ENCODE measurements at regions not wholly inside any gene's neighbourhood (a gene's known extent, or its start where the extent isn't known, plus 50 kb on each side); places are given as distances from the start of the nearest gene placed in this dataset.
"Not testable (repeated sequence)": the region's sequence is repeated elsewhere in the genome, so short reads cannot be mapped to it uniquely, and the experiment has no call there.

DNA sequence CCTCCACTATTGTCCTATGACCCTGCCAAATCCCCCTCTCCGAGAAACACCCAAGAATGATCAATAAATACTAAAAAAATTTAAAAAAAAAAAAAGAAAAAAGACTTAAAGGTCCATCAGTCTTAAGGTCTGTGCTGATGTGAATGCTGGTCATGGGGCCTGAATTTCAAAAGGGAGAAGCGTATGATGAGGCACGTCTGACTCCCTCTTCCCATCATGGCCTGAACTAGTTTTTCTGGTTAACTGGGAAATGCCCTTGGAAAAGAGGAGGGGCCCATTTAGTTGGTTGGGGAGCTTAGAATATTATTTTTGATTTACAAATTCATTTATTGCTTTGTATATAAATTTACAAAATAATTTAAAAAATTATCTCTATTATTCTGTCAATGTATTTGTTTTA, 291.0 kb upstream of the CDH19 start:
- intact Hi-C loops (cut with micrococcal nuclease) = no loop called here

DNA sequence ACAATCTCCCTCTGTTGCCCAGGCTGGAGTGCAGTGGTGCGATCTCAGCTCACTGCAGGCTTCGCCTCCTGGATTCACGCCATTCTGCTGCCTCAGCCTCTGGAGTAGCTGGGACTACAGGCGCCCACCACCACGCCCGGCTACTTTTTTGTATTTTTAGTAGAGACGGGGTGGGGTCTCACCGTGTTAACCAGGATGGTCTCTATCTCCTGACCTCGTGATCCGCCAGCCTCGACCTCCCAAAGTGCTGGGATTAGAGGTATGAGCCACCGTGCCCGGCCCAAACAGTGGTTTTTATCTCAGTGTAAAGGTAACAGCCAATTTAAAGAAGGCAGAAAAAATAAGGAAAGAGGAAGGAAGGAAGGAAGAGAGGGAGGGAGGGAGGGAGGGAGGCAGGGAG, 288.5 kb upstream of the CDH19 start:
- intact Hi-C loops (cut with micrococcal nuclease) = not testable (repeated sequence)

DNA sequence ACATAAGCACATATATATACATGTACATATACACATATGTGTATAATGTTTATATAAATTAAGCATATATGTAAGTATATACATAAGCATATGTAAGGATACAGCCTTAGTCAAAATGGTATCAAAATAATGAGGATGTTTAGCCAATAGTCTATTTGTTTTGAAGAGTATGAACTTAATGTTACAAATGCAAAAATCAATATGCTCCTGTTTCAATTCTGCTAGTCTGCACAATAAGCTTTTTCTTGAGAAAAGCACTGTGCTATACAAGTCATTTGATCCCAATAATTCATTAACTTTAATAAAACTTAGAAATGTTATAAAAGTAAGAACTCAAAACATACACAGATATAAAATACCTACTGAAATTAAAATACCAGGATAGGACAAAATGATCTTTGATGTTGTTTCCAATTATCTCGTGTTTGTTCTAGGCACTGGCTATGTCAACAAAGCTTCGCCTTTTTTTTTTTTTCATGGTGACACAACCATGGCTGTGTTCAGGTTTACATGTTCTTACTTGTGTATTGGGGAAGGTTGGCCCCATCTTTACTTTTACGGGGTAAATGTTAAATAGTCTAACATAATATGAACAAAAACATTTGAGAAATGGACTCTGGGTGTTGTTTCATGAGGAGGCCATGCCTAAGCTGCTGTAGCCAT, 271.1 kb upstream of the CDH19 start:
- intact Hi-C loops (cut with micrococcal nuclease) = no loop called here

DNA sequence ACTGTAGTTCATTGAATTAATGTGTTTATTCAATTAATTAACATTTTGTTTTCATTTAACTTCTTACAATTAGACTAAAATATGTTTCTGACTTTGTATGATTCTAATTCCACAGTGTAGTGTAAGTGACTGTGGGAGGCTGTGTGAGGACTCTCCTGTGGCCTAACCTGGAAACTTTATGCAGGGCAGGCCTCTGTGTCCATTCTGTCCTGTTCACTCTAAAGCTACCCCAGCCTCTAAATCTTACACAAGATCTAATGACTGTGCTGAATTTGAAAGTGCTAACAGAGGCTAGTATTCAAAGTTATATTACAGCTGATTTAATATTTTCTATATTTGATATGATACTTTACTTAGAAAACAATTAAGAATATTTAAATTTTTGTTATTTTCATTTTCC, 270.5 kb upstream of the CDH19 start:
- intact Hi-C loops (cut with micrococcal nuclease) = no loop called here

DNA sequence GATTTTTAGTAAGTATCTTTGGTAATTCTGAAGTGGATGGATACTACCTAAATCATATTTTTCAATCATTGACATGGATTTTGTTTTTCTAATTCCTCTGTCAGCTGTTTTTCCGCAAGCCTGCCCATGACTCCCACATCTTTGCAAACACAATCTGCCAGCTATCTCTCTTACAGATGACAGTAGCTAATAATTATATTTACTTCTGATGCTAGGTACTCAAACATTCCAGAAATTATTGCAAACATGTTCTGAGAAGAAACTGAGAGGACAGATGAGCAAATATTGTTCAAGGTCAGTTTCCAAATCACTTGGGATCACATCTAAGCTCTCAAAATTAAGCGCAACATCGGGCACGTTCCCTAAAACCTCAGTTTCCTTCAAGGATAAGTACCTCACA, 270.0 kb upstream of the CDH19 start:
- intact Hi-C loops (cut with micrococcal nuclease) = no loop called here

DNA sequence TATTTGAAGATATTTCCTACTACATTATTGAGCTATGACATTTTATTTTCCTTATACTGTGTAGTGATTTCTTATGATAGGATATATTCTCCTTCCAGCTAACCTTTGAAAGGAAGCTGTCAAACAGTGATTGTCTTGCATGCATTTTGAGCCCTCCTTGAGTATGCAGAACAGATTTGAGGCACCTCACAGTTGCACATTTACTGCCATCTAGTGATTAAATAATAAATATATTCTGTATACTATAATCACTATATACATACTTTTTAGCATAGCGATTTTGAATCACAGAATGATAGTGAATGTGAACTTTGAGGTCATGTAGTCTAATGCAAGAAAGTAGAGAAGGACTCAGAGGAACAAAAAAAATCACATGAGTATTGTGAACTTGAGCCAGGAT, 268.4 kb upstream of the CDH19 start:
- intact Hi-C loops (cut with micrococcal nuclease) = no loop called here

DNA sequence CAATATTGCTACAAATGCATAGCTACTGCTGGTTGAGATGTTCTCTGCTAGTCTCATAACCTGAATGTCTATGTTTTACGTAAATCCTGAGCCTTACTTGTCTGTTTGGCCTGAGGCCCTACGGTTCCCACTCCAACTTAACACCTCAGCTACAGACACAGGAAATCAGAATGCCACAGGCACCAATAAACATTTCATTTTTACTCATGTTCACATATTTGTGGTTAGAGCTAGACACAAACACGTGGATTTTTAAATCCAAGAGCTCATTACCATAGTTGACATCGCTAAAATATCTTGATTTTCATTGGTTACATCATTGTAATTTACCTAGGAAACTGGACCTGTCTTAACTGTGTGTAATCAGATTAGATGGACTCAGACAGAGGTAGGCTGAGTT, 263.8 kb upstream of the CDH19 start:
- intact Hi-C loops (cut with micrococcal nuclease) = no loop called here

DNA sequence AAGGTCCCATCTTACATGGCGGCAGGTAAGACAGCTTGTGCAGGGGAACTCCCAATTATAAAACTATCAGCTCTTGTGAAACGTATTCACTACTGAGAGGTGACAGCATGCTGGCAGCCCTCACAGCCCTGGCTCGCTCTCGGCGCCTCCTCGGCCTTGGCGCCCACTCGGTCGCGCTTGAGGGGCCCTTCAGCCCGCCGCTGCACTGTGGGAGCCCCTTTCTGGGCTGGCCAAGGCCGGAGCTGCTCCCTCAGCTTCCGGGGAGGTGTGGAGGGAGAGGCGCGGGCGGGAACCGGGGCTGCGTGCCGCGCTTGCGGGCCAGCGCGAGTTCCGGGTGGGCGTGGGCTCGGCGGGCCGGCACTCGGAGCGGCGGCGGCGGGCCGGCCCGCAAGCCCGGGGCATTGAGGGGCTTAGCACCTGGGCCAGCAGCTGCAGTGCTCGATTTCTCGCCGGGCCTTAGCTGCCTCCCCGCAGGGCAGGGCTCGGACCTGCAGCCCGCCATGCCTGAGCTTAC, 262.6 kb upstream of the CDH19 start:
- intact Hi-C loops (cut with micrococcal nuclease) = not testable (repeated sequence)

DNA sequence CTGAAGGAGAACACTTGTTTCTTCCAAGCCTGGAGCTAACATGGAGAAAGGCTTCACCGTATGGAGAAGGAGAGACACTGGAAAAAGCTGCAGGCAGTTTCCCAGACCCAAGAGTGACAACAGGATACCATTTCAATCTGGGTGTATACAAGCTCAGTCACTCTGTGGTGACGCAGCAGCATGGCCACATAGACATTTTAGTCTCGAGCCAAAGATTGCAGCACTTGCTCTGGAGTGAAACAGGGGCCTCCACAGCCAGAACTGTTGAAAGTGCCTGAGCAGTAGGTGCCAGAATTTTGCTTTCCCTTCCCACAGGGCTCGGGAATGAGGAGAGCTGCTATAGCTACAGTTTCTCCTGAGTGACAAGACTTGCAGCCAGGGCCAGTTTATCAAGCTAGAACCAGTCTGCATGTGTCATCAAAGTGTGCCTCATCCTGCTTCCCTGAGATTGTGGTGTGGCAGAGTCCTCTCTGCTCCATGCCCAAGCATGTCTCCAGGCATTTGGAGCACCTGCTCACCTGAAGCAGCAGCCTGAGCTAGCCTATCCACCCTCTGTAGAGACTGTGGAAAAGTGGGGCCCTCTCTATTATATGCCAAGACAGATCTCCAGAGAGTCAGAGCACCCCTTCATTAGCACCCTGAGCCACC, 234.6 kb upstream of the CDH19 start:
- intact Hi-C loops (cut with micrococcal nuclease) = no loop called here

DNA sequence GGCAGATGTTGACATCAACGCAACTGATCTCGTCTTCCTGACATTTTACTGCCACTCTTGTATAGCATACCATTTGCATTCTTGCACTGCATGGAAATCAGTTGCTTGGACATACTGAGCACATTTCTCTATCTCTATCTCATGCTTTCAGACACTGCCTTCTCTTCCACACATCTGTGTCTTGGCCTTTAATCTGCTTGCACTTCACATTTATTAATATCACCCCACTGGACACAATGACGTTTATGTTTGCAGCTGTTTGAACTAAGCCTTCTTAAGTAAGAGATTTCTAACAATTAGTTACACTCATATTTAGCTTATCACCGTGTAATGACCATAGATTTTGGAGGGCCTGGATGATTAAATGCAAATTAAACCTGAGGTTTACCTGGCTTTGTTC, 229.8 kb upstream of the CDH19 start:
- intact Hi-C loops (cut with micrococcal nuclease) = no loop called here

DNA sequence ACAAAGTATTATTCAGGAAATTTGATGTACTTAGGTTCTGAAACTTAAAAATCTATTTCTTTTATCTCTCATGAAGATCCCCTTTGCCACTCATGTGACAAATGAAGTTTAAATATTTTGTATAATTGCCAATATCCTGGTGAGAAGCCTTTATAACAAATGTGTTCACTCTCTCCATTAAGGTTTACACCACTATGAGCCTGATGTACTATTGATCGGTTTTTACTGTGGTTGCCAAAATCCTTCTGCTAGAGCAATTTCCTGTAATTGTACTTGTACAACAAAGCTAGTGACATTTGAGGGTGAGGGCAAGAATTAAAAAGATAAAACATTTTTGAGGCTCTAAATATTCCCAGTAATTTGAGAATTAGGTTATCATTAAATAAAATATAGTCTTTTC, 222.3 kb upstream of the CDH19 start:
- intact Hi-C loops (cut with micrococcal nuclease) = no loop called here

DNA sequence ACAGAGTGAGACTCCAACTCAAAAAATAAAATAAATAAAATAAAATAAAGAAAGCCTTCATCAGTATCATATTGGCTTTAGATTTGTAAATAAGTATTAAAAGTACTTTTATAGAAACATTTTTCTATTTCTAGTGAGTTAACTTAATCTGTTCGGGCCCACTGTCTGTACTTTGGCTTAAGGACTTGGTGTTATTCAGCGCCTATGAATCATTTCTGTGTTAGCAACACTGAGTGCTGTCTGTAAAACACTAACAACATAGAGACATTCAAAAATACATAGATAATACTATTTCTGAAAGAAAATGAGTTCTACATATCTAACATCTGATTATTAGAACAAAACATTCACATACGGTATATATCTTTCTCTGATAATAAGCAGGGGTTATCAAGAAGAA, 221.5 kb upstream of the CDH19 start:
- intact Hi-C loops (cut with micrococcal nuclease) = no loop called here

DNA sequence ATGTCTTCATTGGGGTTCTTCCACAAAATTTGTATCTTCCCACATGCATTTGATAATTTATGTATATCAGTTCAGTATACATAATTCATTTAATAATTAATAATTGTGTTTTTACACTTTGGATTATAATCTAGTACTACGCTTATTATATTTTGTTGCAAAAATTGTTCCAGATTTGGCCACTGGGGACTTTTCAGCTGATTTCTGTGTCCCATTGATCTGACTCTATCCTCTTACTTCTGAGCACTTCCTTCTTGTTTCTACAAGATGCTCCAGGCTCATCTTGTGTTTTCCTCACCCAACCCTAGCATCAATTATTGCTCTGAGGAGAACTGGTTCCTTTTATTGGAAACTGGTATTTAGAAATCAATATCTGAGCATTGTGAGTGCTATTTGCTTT, 215.3 kb upstream of the CDH19 start:
- intact Hi-C loops (cut with micrococcal nuclease) = no loop called here

DNA sequence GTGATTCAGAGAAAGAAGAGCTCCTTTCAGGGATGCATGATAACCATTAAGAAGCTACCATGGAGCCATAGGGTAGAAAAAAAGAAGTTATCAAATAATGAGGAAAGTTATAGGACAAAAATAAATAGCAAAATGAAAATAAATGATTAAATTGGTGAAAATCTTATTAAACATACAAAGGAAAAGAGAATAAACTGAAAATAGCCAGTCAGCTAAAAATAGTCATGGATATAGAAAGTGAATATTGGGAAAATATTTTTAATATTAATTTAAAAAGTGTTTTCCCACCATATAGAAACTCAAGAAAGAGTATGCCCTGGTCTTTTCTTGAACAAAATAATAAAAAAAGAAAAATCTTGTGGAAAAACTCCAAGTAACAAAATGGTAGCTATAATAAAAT, 209.2 kb upstream of the CDH19 start:
- intact Hi-C loops (cut with micrococcal nuclease) = no loop called here

DNA sequence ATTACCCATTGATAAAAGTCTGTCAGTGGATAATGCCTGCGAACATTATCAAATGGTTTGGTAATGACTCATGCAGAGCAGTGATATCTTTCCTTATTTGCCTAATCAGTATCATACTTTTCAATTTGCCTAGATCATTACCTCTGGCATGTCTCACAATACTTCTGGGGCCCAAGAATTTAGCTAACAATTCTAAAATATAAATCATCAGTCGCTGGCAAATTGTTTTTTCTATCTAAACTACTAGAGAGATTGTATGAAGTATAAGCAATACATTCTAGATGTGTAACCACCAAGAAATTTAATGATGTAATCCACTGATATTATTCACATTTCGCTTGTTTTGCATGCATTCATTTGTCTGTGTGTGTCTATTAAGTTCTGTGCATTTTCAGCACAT, 191.2 kb upstream of the CDH19 start:
- intact Hi-C loops (cut with micrococcal nuclease) = no loop called here

DNA sequence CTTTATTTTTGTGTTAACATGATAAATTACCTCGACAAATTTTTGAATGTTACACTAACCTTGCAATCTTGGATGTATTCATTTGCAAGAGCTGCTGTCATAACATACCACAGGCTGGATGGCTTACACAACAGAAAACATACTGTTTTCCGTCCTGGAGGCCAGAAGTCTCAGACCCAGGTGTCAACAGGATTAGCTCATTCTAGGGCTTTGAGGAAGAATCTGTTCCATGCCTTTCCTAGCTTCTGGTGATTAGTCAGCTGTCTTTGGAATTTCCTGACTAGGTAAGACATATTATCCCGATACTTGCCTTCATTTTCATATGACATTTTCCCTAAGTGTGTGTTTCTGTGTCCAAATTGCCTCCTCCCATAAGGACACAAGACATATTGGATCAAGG, 188.6 kb upstream of the CDH19 start:
- intact Hi-C loops (cut with micrococcal nuclease) = no loop called here

DNA sequence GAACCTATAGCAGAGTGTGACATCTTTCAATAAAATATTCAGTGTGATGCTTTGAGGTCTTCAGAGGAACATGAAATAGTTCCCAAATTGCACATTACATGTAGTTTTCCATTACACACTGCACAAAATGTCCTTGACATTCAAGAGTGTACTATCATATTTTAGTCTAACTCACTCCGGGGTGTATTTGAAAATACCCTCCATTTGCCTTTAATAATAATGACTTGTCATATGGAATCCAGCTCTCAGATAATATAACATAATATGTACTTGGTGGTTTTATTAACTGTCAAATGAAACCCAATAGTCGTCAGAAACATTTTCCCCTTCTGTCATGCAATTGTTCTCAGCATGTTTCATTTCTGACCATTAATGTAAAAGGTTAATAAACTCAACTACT, 176.7 kb upstream of the CDH19 start:
- intact Hi-C loops (cut with micrococcal nuclease) = no loop called here

DNA sequence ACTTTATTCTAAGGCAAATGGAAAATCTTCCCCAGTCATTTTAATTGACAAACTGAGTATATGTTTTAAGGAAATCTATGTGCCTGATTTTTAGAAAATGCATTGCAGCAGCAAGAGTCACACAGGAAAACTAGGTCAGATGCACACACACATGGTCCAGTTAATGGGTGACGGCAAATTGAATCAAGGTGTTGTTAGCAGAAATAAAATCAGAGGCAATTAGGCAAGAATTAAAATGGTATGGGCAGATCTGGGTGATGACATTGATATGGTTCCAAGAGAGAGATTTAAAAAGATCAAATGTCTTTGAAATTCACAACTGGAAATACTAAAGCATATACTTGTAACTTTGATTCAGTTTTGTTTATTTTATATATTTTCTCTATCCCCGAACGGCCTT, 174.2 kb upstream of the CDH19 start:
- intact Hi-C loops (cut with micrococcal nuclease) = no loop called here

DNA sequence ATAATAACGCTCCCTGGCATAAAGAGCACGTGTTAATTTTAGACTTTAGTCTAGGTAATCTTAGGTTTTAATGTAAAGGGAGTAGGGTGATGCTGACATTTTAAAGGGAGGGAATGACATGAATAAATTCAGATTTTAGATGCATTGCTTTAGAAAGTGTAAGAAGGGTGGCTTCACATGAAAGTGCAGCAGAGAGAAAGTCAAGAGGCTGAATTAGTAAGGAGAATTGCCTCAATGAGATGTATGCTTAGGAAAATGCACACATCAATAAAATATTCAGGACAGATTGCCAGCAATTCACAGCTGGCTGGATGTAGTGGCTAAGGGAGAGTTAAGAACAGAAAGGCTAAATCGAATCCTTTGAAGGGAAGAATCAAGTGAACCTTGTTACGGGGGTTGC, 165.5 kb upstream of the CDH19 start:
- intact Hi-C loops (cut with micrococcal nuclease) = no loop called here

DNA sequence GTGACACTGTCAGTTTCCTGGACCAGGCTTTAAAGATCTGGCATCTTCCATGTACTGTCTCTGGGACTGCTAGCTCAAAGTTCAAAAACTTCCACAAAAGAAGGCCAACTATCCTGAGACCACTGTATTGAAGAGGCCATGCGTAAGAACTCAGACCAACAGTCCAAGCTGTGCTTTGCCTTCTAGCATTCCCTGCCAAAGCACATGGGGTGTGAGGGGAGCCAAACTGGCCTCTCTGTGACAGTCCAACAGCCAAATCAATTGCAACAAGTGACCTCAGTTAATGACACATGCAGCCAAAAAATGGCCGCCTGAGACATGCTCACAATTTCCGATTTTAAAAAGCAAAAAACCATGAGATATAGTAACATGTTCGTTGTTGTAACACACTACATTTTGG, 160.3 kb upstream of the CDH19 start:
- intact Hi-C loops (cut with micrococcal nuclease) = no loop called here

DNA sequence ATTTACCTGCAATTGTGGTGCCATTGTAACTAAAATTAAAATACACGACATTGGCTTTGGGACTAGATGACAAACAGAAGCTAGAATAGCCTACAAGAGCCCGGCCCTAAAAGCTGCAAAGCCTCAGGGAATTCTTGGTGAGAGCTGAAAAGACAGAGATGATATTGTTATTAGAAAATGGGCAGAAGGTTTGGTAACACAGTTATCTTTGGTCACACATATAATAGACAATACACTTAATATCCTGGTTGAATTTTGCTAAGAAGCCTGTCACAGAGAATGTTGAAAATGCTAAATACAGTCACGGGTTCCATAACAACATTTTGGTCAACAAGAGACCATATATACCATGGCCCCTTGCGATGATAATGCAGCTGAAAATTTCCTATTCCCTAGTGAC, 157.3 kb upstream of the CDH19 start:
- intact Hi-C loops (cut with micrococcal nuclease) = no loop called here

DNA sequence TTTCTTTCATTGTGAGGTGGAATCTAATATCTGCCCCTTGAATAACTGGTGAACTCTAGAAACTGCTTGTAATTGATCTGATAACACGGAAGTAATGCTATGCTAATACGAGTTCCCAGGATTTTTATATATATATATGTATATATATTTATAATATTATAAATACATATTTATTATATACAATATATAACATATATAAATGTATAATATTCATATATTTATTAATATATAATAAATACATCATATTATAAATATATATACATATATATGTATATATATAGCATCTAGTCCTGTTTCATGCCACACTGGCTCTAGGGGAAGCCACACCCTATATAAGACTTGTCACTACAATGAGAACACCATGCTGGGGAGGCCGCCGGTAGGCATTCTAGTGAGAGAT, 156.7 kb upstream of the CDH19 start:
- intact Hi-C loops (cut with micrococcal nuclease) = no loop called here

DNA sequence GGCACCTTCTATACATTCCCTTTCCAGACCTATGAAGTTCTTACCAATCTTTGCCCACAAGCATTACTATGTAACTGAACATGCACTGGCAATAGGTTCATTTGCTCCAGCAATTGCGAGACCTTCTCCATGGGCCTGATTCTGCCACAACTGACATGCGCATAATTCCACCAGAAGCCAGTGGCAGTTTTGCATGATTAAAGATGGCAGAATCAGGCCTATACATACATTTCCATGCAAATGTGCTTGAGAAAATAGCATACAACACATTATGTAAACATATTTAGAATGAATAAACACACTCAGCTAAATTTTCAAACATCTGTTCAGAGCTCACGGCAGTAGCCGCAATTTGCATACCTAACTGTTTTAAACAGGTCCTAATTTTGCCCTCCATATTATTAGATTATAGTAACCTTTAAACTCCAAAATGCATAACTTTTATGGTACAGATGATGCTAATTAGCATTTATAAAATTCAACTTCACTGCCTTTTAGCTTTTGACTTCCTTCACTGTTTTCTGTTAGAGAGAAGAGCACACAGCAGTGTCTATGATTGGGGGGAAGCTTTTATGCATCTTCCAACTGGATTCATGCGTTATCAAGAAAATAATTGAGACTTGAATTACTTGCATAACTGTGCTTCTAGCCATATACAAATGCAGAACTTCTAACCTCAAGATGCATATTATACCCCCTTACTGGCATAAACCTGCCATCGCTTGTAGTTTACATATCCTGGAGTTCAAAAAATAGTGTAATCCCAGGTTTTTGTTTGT, 155.3 kb upstream of the CDH19 start:
- intact Hi-C loops (cut with micrococcal nuclease) = no loop called here
